OCI-M1 (cell line): ENCODE measurements at regions not wholly inside any gene's neighbourhood (a gene's known extent, or its start where the extent isn't known, plus 50 kb on each side); places are given as distances from the start of the nearest gene placed in this dataset.
A peak's percentile ranks its signal among the peaks of the same experiment; 100 is the strongest.

Source experiments
- DNase-seq: peaks from one replicate; lab custom pipeline; 2025; lab: John Stamatoyannopoulos, UW

DNA sequence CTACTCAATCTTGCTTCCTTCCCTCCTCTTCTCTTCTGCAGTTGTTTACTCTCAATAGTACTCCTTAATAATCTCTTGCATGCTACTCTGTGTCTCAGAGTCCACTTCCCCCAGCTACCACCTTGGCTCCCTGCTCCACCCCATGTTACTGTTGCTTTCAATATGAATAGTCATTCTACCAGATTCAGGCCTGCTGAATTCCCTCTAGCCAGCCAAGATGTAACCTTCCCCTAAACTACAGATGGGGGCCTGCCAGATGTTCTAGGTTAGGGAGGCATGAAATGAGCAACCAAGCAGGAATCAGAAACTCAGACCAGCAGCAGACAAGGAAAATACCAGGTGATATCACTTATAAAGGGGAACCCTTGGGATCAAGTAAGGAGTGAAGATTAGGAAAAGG, 392.1 kb upstream of the DDHD1 start:
- DNase-seq, result no peak

GRCh38 chr14:53542732-53543131, 389.6 kb upstream of the DDHD1 start:
- DNase-seq, result no peak

- no peak for DNase-seq
Observed at GRCh38 chr14:53541411-53541810, 388.3 kb upstream of the DDHD1 start.

DNA sequence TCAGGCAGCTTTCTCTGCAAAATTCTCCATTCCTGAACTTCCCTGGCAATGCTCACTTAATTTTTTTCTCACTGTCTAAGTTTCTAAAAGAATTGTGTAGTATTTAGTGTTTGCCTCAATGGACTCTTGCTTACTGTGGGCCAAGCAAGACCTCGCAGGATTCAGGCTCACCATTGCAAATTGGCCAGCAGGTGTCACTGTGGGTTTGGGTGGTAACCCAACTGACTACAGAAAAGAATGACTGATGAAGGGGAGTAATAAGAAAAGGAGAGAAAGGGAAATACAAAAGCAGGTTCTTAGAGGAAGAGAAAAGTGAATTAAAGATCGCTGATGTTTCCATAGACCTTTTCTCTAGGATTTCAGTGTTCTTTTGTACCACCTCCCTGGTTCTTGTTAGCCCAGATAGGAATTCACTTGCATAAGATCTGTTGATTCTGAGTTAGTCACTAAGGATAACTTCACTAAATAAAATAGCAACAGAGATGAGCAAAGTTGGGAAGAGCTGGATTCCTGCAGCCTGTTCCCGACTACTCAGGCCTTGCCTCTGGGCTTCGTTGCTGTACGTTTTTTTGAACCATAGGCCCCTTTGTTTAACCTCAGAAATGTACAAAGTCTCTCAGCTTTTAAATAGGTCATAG, 386.5 kb upstream of the DDHD1 start:
- DNase-seq, result peak; percentile 73

DNA sequence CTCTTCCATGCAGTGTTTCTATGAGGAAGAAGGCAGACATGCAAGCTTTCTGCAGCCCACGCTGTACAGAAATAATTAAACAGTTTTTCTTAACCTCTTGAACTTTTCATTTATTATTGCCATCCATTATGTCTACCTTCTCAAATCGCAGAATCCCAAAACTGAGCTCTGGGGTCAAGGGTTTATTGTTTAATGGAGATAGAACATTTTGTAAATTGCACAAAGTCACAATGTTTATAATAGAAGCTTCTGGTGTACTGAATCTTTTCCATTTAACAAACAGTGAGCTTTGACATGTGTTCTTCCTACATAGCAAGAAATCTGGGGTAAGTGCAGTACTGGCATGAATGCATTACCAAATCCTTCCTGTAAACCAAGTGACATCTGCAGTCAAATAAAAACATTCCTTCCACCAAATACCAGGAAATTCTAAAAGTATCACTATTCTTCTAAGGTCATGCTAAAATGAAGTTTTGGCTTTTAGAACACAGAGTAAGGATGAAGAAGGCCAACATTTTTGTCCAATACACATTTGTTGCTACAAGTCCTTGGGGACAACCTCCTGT, 385.3 kb upstream of the DDHD1 start:
- no peak for DNase-seq

DNA sequence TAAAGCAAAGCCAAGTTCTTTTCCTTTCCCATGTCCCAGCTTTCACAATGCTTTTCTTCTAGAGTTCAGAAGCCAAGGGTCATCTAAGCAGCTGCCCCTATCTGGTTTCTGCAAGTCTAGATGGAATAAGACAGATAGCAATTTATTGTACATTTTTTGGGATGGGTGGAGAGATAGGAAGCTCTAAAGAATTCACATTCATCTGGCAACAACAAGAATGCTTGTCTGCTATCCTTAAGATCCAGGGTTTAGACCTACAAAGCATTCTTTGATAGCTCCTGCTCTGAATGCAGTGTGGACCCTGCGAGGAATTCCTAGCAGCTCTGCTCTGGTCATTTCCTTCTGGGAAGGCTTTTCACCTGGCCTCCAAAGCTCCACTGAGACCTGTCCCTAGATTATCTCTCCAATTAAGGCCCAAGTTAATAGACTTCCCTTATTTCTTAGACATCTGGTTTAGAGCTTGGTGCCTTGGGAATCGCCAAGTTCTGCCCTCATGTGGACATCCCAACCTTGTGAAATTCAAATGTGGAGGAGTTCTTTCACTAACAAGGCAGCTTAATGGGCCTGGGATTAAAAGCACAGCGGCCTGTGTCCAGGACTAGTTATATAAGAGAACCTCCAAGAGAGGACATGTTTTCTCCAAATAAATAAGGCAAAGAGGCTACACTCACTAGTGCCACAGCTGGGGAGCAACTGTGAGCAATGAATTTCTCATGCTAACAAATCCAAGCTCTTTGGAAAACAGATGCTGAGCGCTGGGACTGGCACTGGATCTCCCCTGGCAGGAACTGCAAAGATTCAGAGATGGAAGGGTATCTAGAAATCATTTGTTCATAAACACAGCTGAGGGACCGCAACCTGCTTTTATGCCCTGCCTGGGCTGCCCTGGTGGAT, 384.5 kb upstream of the DDHD1 start:
- no peak for DNase-seq

DNA sequence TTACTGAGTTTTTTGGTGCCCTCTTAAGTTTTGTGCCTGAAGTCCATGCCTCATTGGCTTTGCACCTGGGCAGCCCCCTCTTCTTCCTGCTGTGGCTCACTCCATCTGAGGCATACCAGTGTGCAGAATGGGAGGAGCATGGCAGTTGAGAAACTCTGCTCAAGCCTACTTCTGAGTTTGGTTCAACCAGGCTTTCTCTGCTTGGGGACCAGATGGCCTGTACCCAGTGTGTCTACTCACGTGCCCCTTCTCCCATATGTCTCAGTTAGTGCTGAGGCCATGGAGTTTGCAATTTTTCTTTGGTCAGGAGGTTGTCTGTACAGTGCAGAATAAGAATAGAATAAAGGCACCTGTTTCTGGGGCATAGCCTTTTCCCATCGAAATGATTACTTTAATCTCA, 383.3 kb upstream of the DDHD1 start:
- DNase-seq, result no peak

- no peak for DNase-seq
Observed at GRCh38 chr14:53534841-53535240, 381.7 kb upstream of the DDHD1 start.

DNA sequence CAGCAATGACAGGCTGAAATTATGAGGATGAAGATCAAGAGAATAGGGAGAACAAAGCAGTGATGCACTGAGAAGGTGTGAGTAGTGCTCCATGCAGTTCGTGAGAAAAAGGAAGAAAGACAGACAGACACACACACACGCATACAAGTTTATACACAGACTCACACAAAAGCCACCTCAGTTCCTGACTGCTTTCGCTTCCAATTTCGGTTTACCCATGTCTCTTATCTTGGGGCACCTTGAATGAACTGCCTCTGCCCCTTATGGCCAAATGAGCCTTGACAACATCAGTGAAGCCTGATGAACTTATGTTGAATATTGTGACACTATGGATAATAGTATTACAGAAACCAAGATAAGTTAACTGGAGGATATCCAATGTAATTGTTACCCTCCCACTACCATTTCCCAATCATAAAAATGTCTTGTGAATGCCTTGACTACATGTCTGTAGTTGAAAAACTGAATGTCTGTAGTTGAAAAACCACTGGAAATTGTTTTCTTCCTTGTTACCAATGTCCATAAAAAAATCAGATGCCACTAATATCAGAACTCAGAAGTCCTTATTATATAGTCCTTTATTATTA, 380.4 kb upstream of the DDHD1 start:
- DNase-seq, result peak; percentile 38

DNA sequence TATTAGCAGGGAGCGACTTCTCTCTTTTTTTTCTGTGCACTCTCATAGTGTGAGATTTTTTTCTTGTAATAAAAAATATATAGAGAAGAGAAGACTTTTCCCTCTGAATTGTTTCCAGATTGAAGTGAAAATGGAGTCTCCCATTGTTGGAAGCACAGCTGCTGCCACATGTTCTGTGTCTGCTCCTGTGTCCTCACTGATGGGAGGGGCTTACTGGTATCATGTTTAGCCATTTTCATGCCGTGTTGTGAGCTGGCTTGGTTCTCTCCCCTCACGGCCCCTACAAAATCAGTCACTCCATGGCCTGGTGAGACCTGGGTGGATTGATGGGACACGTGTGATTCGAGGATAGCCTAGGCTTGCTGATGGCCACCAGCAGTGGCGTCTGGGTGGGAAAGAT, 379.7 kb upstream of the DDHD1 start:
- DNase-seq, result no peak

GRCh38 chr14:53531730-53532129, 378.6 kb upstream of the DDHD1 start:
- no peak for DNase-seq

GRCh38 chr14:53531156-53531555, 378.0 kb upstream of the DDHD1 start:
- no peak for DNase-seq

DNA sequence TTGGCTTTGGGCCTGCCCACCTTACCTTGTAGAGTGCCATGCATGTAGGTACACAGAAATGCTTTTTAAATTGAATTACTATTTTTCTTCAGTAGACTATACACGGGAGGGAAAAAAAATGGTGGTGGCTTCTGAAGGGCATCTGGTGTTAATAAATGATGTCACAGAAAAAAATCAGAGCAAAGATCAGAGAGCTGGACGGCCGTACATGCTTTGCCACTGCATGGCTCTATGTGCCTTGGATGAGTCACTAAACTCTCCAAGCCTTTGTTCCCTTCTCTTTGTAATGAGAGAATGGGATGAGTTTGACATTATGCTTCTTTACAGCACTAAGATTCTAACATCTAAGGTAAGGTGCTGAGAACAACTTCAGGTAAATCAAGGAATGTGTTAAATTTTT, 376.4 kb upstream of the DDHD1 start:
- no peak for DNase-seq

DNA sequence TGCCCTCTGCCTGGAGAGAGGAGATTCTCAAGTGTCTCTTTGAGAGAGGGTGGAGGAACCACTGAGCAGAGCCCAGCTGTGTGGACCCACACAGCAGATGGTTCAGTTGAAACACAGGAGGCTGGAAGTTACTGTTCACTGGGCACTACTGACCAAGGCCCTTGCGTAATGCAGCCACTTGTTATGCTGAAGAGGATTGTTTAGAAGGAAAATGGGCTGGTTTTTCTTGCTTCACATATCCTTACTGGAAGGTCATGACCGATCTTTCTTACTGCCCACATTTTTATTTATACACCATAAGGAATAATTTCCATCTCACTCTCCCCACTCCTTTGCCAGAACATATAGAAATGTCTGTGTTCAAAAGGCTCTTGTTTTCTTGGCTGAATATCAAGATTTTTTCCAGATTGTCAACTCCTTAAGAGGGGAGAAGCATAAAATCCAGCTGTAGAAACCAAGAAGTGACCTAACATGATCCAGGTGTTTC, 375.1 kb upstream of the DDHD1 start:
- DNase-seq, result no peak

DNA sequence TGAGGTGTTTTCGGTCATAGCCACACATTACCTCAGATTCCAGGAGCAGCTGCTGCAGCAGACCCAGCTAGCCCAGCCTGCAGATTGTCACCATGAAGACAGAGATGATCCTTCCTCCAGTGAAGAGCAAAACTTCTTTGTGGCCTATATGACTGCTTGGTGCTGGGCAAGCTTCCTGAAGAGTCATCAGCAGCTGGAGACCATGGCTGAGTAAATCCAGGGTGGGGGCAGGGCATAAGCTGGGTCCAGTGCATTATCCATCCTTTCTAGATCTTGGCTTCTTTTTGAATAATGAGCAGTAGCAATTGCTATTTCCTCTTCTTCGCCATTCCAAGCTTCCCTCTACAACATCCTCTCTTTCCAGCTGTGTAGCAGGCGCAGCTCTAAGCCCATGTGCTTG, 373.1 kb upstream of the DDHD1 start:
- no peak for DNase-seq

- DNase-seq, result no peak
Observed at GRCh38 chr14:53525608-53526007, 372.5 kb upstream of the DDHD1 start.

GRCh38 chr14:53524391-53524790, 371.3 kb upstream of the DDHD1 start:
- no peak for DNase-seq

DNA sequence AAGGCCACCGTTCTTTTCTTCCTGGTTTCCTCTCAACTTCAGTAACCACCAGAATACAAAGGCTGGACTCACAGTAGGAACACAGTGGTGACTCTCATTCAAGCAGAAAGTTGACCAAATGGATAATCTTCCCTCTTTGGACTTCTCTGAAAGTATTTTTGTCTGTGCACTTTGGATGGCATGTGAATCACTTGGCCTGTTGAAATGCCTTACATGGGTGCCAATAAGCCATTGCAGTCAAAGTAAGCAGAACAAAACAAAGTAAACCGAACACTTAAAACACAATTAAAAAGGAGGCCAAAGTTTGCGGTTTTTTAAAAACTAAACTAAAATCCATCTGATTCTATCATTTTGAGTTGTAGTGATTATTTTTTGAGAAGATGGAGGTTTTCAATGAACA, 370.1 kb upstream of the DDHD1 start:
- no peak for DNase-seq

DNA sequence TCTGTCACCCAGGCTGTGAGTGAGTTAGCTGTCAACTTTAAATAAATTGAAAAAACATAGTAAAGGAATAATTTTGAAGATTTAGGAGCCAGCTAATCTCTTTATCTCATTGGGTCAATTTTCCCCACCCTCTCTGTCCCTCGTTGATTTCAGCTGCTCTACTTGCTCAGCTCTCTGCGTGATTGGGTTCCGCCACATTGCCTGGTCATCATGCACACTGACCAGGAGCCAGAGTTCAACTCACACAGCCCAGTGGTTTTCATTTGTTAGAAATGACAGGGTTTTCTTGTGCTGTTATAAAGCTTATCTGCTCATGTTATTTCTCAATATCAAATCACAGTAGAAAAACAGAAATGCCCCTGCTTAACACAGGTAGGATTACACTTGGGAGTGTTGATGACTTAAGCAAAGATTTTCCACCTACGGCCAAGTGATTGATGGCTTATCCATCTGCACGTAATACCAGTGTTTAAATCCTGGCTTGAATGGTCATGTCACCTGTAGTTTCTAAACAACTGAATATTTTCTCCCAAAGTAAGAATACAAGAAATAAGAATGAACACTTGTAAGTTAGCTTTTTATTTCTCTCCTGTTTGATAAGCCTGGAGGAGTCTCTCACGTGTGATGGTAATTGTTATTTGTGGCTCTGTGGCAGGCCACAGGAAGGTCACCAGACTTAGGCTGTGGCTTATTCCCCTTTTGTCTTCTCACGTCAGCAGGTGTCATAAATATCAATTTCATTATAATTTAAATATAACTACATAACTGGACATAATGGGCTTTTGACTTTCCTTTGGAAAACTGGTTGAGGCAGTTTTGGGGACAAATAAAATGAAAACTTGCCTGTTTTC, 367.2 kb upstream of the DDHD1 start:
- DNase-seq, result no peak

- no peak for DNase-seq
Observed at GRCh38 chr14:53519137-53519536, 366.0 kb upstream of the DDHD1 start.

- no peak for DNase-seq
Observed at GRCh38 chr14:53517270-53517960, 364.3 kb upstream of the DDHD1 start.
